ENCODE measurements at regions not wholly inside any gene's neighbourhood (a gene's known extent, or its start where the extent isn't known, plus 50 kb on each side); places are given as distances from the start of the nearest gene placed in this dataset.

GRCh38 chr4:95749204-95749603 lies 90.7 kb upstream of the PDHA2 start:
- no peak for TF ChIP-seq USF1 (IDR thresholded peaks at IDR 0.05; ENCODE audit: borderline replicate concordance, extremely low read length, insufficient read depth, low read depth, low read length)
- no peak for TF ChIP-seq CTCF (IDR thresholded peaks at IDR 0.05 in 2 of 3, conservative IDR thresholded peaks at IDR 0.05 in 1 of 3; ENCODE audit: control insufficient read depth in 2 of 3, extremely low read depth in 1 of 3, insufficient read depth in 1 of 3, low read depth in 3 of 3, low read length in 3 of 3)
- no peak for TF ChIP-seq ATF2 (IDR thresholded peaks at IDR 0.05; ENCODE audit: low read length)

Measured in GM12878 (cell line).